PC-9 (cell line): ENCODE measurements at regions not wholly inside any gene's neighbourhood (a gene's known extent, or its start where the extent isn't known, plus 50 kb on each side); places are given as distances from the start of the nearest gene placed in this dataset.
"Not testable (repeated sequence)": the region's sequence is repeated elsewhere in the genome, so short reads cannot be mapped to it uniquely, and the experiment has no call there.

Experiments used
- BruUV-seq: library from RNA; stranded (reverse); fragments of 400-500 nt; replicated peaks from 2 replicates; lab custom pipeline; 2021; lab: Mats Ljungman, UMichigan
- CTCF ChIA-PET: fragments of 300-600 bp; sonication (Branson Sonifier 250); formaldehyde crosslinking; loops from one replicate; lab custom pipeline; 2022; ENCODE audit warnings: antibody characterized with exemption; lab: Charles Lee
- POLR2A ChIA-PET: fragments of 300-600 bp; sonication (Branson Sonifier 250); formaldehyde crosslinking; loops from one replicate; lab custom pipeline; 2022; ENCODE audit warnings: antibody characterized with exemption; ENCODE audit not compliant: unreplicated experiment; lab: Charles Lee
- DNase-seq, 2 experiments: peaks; one replicate each; pipeline versions ENCODE4 v3.0.0 to v3.0.0-alpha.2; 2015 to 2022; ENCODE audit warnings: mixed read lengths in 1 of 2
- H2AFZ ChIP-seq: fragments of 200-600 bp; sonication (generic); 2 replicates; pipeline ENCODE4 v1.8.1; 2017; ENCODE audit warnings: antibody characterized with exemption
- H3F3A ChIP-seq: fragments of 200-600 bp; sonication (generic); 2 replicates; pipeline ENCODE4 v1.8.1; 2017; ENCODE audit warnings: antibody characterized with exemption, mild to moderate bottlenecking, low read depth; ENCODE audit not compliant: insufficient read depth
- H3K27ac ChIP-seq: fragments of 200-600 bp; sonication (generic); 2 replicates; pipeline ENCODE4 v1.6.1; 2016; ENCODE audit warnings: mixed run types
- H3K27me3 ChIP-seq: fragments of 200-600 bp; sonication (generic); 2 replicates; pipeline ENCODE4 v1.6.1; 2016; ENCODE audit warnings: low read depth, mixed run types; ENCODE audit not compliant: insufficient read depth
- H3K36me3 ChIP-seq: fragments of 200-600 bp; sonication (generic); 2 replicates; pipeline ENCODE4 v1.6.1; 2016; ENCODE audit warnings: low read depth, mixed run types
- H3K4me1 ChIP-seq: fragments of 200-600 bp; sonication (generic); replicated peaks from 2 replicates; pipeline ENCODE4 v1.6.1; 2016; ENCODE audit warnings: mixed run types; ENCODE audit not compliant: insufficient read depth
- H3K4me2 ChIP-seq: fragments of 200-600 bp; sonication (generic); 2 replicates; pipeline ENCODE4 v1.6.1; 2017; ENCODE audit warnings: mixed run types
- H3K4me3 ChIP-seq: fragments of 200-600 bp; sonication (generic); 2 replicates; pipeline ENCODE4 v1.6.1; 2016; ENCODE audit warnings: mixed run types
- H3K79me2 ChIP-seq: fragments of 200-600 bp; sonication (generic); 2 replicates; pipeline ENCODE4 v1.6.1; 2017; ENCODE audit warnings: low read depth, mixed run types
- H3K9me2 ChIP-seq: fragments of 200-600 bp; sonication (generic); 2 replicates; pipeline ENCODE4 v1.8.1; 2017; ENCODE audit warnings: mild to moderate bottlenecking; ENCODE audit not compliant: insufficient read depth
- H3K9me3 ChIP-seq: fragments of 200-600 bp; sonication (generic); 2 replicates; pipeline ENCODE4 v1.8.1; 2016; ENCODE audit warnings: low read depth; ENCODE audit not compliant: insufficient read depth
- H4K20me1 ChIP-seq: fragments of 200-600 bp; sonication (generic); 2 replicates; pipeline ENCODE4 v1.8.1; 2017; ENCODE audit not compliant: insufficient read depth
- CTCF ChIP-seq: fragments of 200-600 bp; sonication (generic); conservative IDR thresholded peaks from 2 replicates; pipeline ENCODE4 v1.6.1; 2017; ENCODE audit warnings: mixed run types, antibody characterized with exemption, mild to moderate bottlenecking, moderate library complexity
- EZH2 ChIP-seq: fragments of 200-600 bp; sonication (generic); IDR thresholded peaks from 2 replicates; pipeline ENCODE4 v1.8.0; 2017; ENCODE audit warnings: antibody characterized with exemption, low read depth
- intact Hi-C: fragments of 100-400 bp; cut with micrococcal nuclease; formaldehyde crosslinking; loops from one replicate; pipeline ENCODE4 v1.10.0; 2022; ENCODE audit not compliant: unreplicated experiment

GRCh38 chr12:131290255-131290959, 336.7 kb downstream of the ADGRD1 start:
- TF ChIP-seq EZH2 = no peak
- TF ChIP-seq CTCF = no peak
- DNase-seq = no peak
- Histone ChIP-seq H3K79me2 (no peaks in the 10 kb centered on the region), H2AFZ (no peak overlapping the region), H3F3A (no peaks in the 10 kb centered on the region), H3K36me3 (no peaks in the 10 kb centered on the region), H4K20me1 (no peaks in the 10 kb centered on the region), H3K27me3 (peaks cover 30% of the 10 kb centered on the region), H3K9me2 (no peaks in the 10 kb centered on the region), H3K4me3 (no peak overlapping the region), H3K27ac (no peak overlapping the region), H3K4me2 (no peak overlapping the region), H3K9me3 (no peaks in the 10 kb centered on the region), H3K4me1 (no peaks in the 10 kb centered on the region)
- no TSS peak for BruUV-seq
- ChIA-PET CTCF (no interaction called here), POLR2A (no interaction called here)
- intact Hi-C loops = no loop called here

DNA sequence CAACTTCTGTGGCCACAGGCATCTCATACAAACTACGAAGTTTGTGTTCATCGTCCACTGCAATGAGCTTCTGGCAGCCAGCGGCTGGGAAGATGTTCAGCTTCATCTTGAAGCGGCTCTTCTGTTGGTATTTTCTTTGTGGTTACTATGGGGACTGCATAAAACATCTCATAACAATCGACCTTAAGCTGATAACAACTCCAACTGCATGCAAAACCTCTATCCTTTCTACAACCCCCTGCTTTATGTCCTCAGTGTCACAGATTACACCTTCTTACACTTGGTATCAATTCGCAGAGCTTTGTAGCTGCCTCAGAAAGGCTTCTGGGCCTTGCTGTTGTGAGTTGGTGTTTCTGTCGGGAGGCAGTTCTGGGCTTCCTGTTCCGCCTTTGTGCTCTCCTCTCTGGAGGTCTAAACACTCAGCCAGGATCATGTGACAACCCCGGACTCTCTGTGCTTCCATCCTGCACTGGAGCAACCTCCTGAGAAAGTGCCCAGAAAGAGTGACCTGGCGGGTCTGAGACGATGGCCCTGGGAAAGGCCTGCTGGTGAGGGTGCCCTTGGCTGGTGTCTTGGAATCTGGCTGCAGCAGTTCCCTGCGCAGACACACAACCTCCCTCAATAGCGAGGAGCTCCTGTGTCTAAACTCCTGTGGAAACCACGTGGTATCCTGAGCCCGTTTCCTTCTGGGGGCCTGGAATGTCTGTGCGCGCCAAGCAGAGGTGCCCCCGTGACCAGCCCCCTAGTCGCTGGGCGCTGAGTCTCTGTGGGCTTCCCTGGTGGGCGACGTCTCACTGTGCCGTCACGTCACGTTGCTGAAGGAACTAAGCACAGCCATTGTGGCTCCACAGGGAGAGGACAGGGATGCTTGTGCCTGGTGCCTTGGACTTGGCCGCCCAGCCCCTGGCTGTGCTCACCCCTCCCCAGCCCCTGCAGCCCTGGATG, 339.6 kb downstream of the ADGRD1 start:
- BruUV-seq, intact Hi-C loops, H3K4me3 ChIP-seq: not testable (repeated sequence)

DNA sequence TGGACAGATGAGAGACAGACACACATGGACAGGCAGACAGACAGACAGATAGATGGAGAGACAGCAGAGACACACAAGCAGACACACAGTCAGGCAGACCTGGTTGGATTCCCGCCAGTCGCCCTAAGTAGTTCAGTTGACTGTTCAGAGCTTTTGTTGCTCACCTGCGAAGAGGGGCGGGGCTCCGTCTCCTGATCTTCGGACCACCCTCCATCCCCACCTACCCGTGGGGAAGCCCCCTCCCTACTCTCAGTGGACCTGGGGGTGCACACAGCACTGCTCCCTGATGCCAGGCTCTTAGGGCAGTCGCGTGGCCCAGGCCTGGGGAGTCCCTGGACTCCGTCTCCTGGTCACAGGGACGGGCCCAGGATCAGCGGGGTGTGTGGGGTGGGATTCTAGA, 341.0 kb downstream of the ADGRD1 start:
- H3K27ac ChIP-seq, H3K36me3 ChIP-seq, intact Hi-C loops, DNase-seq, H3K4me1 ChIP-seq, POLR2A ChIA-PET, H3K4me3 ChIP-seq, H4K20me1 ChIP-seq, H3K4me2 ChIP-seq, H3F3A ChIP-seq, H3K79me2 ChIP-seq, H3K9me2 ChIP-seq, CTCF ChIA-PET, H2AFZ ChIP-seq, H3K9me3 ChIP-seq, BruUV-seq: not testable (repeated sequence)
- H3K27me3 ChIP-seq = peaks cover 20% of the 10 kb centered on the region

More for the DNA sequence above, 339.6 kb downstream of the ADGRD1 start:
- H3K27me3 ChIP-seq = peaks cover 21% of the 10 kb centered on the region
- H3K9me2 ChIP-seq, H3K4me1 ChIP-seq, DNase-seq, H2AFZ ChIP-seq, H3K4me2 ChIP-seq, H3K79me2 ChIP-seq, CTCF ChIA-PET, H4K20me1 ChIP-seq, H3F3A ChIP-seq, H3K36me3 ChIP-seq, H3K9me3 ChIP-seq, POLR2A ChIA-PET, H3K27ac ChIP-seq: not testable (repeated sequence)

DNA sequence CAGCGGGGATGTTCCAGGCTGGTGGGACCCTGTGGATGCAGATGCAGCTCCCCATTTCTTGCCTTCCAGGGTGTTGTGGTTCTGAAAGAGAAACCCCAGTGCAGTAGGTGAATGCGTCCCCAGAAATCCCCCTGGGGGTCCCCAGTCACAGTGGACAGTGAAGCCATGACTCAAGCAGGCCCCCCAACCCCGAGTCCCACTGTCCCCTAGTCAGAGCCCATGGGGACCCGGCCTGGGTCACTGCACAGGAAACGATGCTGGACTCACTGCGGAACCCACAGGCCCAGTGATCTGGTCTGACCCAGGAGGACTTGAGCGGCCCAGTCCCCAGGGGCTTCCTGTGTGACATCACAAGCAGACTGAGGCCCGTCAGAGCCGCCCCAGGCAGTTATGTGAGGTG, 341.4 kb downstream of the ADGRD1 start:
- H3K4me3 ChIP-seq, H3K4me1 ChIP-seq, intact Hi-C loops, H3K36me3 ChIP-seq, H2AFZ ChIP-seq, H3K79me2 ChIP-seq, CTCF ChIA-PET, BruUV-seq, H3K27ac ChIP-seq, H4K20me1 ChIP-seq, POLR2A ChIA-PET, H3K9me2 ChIP-seq, H3K9me3 ChIP-seq, H3K4me2 ChIP-seq, DNase-seq, H3F3A ChIP-seq: not testable (repeated sequence)
- H3K27me3 ChIP-seq = peaks cover 20% of the 10 kb centered on the region

GRCh38 chr12:131295559-131295958, 341.9 kb downstream of the ADGRD1 start:
- H3K9me2 ChIP-seq, H3K79me2 ChIP-seq, POLR2A ChIA-PET, H3K27ac ChIP-seq, H3K4me1 ChIP-seq, H3K9me3 ChIP-seq, CTCF ChIA-PET, intact Hi-C loops, BruUV-seq, H2AFZ ChIP-seq, H3K36me3 ChIP-seq, H3K4me3 ChIP-seq, H4K20me1 ChIP-seq, DNase-seq, H3K4me2 ChIP-seq, H3F3A ChIP-seq: not testable (repeated sequence)
- peaks cover 20% of the 10 kb centered on the region for H3K27me3 ChIP-seq

DNA sequence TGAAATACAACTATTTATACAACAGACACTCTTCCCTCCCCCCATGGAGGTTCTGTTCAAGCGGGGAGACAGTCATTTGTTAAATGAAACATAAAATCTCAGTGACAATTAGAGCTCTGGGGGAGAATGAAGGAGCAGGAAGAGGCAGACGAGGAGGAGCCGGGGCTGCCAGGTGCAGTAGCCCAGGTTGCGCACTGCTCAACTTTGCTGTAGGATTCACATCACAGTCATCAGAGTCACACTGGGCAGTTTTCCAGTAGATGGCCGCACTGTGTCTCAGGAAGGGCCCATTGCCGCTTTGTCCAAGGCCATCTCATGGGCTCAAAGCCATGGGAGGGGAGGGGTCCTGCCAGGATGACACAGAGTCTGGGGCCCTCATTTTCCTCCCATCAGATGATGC, 342.4 kb downstream of the ADGRD1 start:
- intact Hi-C loops, H3K4me2 ChIP-seq, H3K36me3 ChIP-seq, H4K20me1 ChIP-seq, H3K79me2 ChIP-seq, H3K4me3 ChIP-seq, H2AFZ ChIP-seq, CTCF ChIA-PET, POLR2A ChIA-PET, H3K9me2 ChIP-seq, H3K9me3 ChIP-seq, H3K27ac ChIP-seq, H3K4me1 ChIP-seq, H3F3A ChIP-seq, BruUV-seq, DNase-seq: not testable (repeated sequence)
- H3K27me3 ChIP-seq = peaks cover 20% of the 10 kb centered on the region
